ENCODE measurements at regions not wholly inside any gene's neighbourhood (a gene's known extent, or its start where the extent isn't known, plus 50 kb on each side); places are given as distances from the start of the nearest gene placed in this dataset.

GRCh38 chr11:119489087-119489486 lies 66.1 kb upstream of the THY1 start:
- no peak for DNase-seq

DNA sequence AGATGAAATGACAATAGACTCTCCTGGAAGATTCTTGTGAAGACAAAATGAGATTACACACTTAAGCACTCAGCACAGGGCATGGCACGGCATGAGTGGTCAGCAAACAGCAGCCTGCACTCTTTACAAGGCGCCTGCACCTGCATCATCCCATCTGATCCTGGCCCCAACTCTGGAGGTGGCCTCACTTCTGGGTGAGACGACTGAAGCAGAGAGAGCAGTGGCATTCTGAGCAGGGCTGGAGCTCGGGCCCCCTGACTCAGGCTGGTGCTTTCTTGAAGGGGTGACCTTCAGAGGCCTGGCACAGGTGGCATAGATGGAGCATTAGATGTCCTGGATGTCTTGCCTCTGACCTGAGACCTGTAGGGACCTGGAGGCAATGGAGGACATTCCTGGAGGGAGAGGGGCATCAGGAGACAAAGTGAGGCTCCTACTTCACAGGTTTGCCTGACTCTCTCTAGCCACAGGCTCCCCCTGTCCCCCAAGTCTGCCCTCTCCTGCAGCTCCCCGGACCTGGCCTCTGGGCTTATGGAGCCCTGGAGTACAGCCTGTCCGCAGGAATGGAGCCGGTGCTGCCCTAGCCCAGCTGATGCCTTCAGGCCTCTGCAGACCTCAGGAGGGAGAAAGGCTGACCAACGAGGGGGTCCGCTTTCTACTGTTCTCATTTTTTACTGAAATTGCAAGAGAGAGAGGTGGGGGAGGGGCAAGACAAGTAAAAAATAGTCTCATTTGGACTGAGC lies 65.5 kb upstream of the THY1 start:
- DNase-seq = no peak

GRCh38 chr11:119486691-119487259 lies 63.8 kb upstream of the THY1 start:
- DNase-seq = no peak

GRCh38 chr11:119486016-119486415 lies 63.0 kb upstream of the THY1 start:
- no peak for DNase-seq

- DNase-seq = peak; percentile 33
Observed at GRCh38 chr11:119484741-119485605, 62.0 kb upstream of the THY1 start.

GRCh38 chr11:119483881-119484371 lies 61.0 kb upstream of the THY1 start:
- DNase-seq = no peak

- DNase-seq = no peak
Observed at GRCh38 chr11:119483341-119483880, 60.4 kb upstream of the THY1 start.

GRCh38 chr11:119482521-119483011 lies 59.6 kb upstream of the THY1 start:
- no peak for DNase-seq

DNA sequence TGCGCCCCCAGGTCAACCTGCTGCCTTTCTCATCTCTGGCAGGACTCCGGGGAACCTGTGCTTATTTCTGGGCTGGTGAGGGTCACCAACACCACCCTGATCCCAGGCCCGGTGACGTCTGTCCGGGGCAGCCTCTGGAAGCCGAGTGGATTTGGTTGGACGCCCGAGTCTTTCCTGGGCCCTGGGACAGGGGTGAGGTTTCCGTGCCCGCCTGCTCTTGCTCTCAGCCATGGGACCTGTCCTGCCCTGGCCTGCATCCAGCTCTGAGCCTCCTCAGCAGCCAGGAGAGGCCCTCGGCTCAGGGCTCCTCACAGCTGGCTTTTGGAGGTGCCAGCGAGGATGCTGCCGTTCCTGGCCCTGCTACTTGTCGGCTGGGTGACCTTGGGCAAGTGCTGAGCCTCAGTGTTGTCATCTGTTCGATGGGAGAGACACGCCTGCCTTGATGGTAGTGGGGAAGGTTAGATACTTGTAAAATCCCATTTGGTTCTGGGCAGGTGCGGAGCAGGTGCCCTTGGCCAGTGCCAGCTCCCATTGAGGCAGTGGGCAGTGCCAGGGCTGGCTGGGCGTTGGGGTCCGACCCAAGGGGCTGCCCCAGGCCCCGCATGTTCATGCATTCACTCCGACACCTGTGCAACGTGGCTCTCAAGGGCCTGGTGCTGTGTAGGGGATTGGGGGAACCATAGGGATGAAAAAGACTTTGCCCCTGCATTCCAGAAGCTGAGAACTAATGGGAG lies 58.9 kb upstream of the THY1 start:
- DNase-seq = no peak

DNA sequence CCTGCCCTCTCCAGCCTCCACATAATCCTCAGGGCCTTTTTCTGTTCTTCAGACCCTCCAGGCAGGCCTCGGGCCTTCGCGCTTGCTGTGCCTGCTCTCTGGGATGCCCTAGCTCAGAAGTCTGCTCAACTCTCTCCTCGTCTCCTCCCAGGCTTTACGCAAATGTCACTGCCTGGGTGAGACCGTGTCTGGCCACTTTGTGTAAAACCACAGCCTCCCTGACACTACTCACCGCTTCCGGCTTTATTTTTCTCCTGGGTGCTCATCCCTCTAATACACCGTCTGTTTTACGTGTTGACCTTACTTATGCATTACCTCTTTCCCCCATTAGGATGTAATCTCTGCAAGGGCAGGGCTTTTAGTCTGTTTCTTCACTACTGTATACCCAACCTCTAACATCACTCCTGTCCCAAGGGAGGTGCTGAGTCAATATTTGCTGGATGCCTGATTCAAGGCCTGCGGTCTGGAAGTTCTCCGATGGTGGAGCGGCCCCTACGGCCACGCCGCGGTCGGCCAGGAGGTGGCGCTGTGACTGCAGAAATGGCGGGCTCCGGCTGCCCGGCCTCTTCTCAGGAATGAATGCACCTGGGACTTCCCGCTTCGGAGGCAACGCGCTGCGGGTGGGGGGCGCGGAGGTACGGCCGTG lies 58.2 kb upstream of the THY1 start:
- peak; percentile 87 for DNase-seq

GRCh38 chr11:119480380-119481020 lies 57.5 kb upstream of the THY1 start:
- no peak for DNase-seq

GRCh38 chr11:119479685-119480275 lies 56.8 kb upstream of the THY1 start:
- no peak for DNase-seq

- DNase-seq = no peak
Observed at GRCh38 chr11:119478711-119479285, 55.8 kb upstream of the THY1 start.

GRCh38 chr11:119476666-119477331 lies 53.8 kb upstream of the THY1 start:
- no peak for DNase-seq

- DNase-seq = no peak
Observed at GRCh38 chr11:119476038-119476437, 53.1 kb upstream of the THY1 start.

DNA sequence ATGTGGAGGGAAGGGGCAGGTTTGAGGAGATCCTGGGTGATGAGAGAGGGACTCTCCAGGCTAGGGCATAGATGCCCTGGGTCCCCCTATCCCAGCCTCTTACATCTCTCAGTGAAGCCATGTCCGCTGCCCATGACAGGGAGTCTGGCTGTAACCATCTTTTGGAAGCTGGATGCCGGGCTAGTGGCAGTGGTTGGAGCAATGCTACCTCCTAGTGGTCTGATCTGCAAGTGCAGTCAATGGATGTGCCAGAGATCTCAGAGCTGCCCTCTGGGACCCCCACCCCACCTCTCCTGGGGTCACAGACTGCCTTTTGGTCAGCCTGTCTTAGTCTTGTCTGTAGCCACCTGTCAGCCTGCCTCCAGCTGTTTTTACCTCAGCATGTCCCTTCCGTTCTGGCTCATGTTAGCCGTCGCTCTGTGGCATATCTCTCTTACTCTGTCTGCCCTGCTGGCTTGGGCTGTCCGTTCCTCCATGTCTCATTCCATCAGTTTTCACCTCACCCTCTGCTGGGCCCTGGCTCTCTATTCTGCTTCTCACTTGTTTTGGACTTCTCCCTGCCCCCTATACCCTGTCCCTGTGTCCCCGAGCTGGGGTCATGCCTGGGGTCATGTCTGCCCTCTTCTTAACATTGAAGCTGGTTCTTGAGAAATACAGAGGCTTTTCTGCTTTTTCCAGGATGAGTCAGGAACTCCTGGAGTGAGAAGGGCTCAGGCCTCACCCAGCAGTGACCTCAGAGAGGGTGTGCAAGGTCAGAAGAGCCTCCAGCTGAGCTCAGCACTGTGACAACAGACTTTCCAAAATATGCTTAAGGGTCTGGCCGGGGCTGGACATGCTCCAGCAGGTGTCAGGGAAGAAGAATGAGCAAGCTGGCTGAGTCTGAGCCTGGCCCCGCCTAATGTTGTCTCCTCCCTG lies 52.0 kb upstream of the THY1 start:
- DNase-seq = peak; percentile 74

GRCh38 chr11:119473901-119474681 lies 51.1 kb upstream of the THY1 start:
- no peak for DNase-seq

- DNase-seq = no peak
Observed at GRCh38 chr11:119473226-119473625, 50.3 kb upstream of the THY1 start.
